ENCODE measurements at regions not wholly inside any gene's neighbourhood (a gene's known extent, or its start where the extent isn't known, plus 50 kb on each side); places are given as distances from the start of the nearest gene placed in this dataset.

GRCh38 chr13:53311561-53311960 lies 282.9 kb downstream of the OLFM4 start:
- TF ChIP-seq CTCF (conservative IDR thresholded peaks at IDR 0.05 in 1 of 2, IDR thresholded peaks at IDR 0.05 in 1 of 2; ENCODE audit: extremely low read depth in 1 of 2, insufficient read depth in 1 of 2, low read depth in 1 of 2, low read length in 2 of 2) (no peak), EZH2 (IDR thresholded peaks at IDR 0.05; ENCODE audit: borderline replicate concordance, low read length) (no peak)
